ENCODE measurements at regions not wholly inside any gene's neighbourhood (a gene's known extent, or its start where the extent isn't known, plus 50 kb on each side); places are given as distances from the start of the nearest gene placed in this dataset.

- Mint-ChIP-seq H3K4me3 (no peak overlapping the region), H3K9me3 (no peaks in the 10 kb centered on the region), H3K4me1 (no peaks in the 10 kb centered on the region), H3K36me3 (ENCODE audit: low read depth) (no peaks in the 10 kb centered on the region), H3K27me3 (no peaks in the 10 kb centered on the region), H3K27ac (no peak overlapping the region)
- intact Hi-C loops (cut with micrococcal nuclease), result no loop called here
- no peak for DNase-seq
Measured at GRCh38 chr12:115712676-115713075, 564.8 kb downstream of the MED13L start.

DNA sequence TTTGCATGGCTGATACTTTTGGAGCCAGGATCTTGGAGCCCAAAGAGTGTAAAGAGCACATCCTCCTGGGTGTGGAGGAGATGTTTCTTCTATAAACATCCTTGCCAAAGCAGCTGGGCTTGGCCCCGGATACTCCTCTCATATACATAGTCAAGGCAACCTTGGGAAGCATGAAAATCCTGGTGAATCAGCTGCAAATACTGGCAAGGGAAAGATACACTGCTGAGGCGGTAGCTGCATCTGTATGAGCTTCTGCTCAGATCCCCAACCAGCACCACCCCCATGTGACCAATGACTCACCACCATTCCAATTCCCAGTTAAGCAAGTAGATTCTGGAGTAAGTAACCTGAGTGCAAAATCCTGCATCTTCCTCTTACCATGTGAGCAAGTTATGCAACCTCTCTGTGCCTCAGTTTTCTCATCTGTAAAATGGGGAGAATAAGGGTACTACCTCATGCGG lies 567.4 kb downstream of the MED13L start:
- Mint-ChIP-seq H3K27ac (no peak overlapping the region), H3K4me1 (no peaks in the 10 kb centered on the region), H3K36me3 (ENCODE audit: low read depth) (no peaks in the 10 kb centered on the region), H3K4me3 (no peak overlapping the region), H3K27me3 (no peaks in the 10 kb centered on the region), H3K9me3 (no peaks in the 10 kb centered on the region)
- no peak for DNase-seq
- intact Hi-C loops (cut with micrococcal nuclease), result no loop called here

DNA sequence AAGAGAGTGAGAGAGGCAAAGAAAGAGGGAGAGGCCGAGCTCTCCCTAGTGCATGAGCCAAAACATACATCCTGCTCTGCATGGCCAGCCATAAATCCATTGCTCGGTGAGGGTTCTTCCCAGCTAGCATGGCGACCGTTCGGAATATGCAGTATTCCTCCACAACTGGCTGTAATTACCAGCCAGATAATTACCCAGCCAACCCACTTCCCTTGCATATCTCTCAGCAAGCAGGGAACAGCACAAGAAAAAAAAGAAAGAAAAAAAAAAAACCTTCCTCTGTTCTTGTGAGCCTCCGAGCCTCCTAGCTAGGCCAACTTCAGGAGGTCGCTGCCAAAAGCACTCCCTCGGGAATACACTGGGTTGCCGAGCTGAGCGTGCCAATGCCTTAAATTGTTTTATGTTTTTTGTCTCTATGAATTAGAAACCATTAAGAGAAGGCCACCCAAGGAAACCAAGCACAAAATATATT lies 567.9 kb downstream of the MED13L start:
- no peaks in the 10 kb centered on the region for H3K9me3 Mint-ChIP-seq
- H3K4me1 Mint-ChIP-seq, result no peaks in the 10 kb centered on the region
- H3K36me3 Mint-ChIP-seq (ENCODE audit: low read depth), result no peaks in the 10 kb centered on the region
- H3K27ac Mint-ChIP-seq, result no peak overlapping the region
- no peaks in the 10 kb centered on the region for H3K27me3 Mint-ChIP-seq
- intact Hi-C loops (cut with micrococcal nuclease), result no loop called here
- H3K4me3 Mint-ChIP-seq, result no peak overlapping the region
- no peak for DNase-seq

- DNase-seq, result no peak
- Mint-ChIP-seq H3K9me3 (no peaks in the 10 kb centered on the region), H3K27ac (no peak overlapping the region), H3K4me1 (no peaks in the 10 kb centered on the region), H3K27me3 (no peaks in the 10 kb centered on the region), H3K36me3 (ENCODE audit: low read depth) (no peaks in the 10 kb centered on the region), H3K4me3 (no peak overlapping the region)
- intact Hi-C loops (cut with micrococcal nuclease), result no loop called here
Measured at GRCh38 chr12:115708801-115709200, 568.7 kb downstream of the MED13L start.

- Mint-ChIP-seq H3K4me1 (no peaks in the 10 kb centered on the region), H3K4me3 (no peak overlapping the region), H3K36me3 (ENCODE audit: low read depth) (no peaks in the 10 kb centered on the region), H3K27me3 (no peaks in the 10 kb centered on the region), H3K27ac (no peak overlapping the region), H3K9me3 (peaks cover 4% of the 10 kb centered on the region)
- intact Hi-C loops (cut with micrococcal nuclease), result no loop called here
- DNase-seq, result no peak
Measured at GRCh38 chr12:115700896-115701465, 576.5 kb downstream of the MED13L start.

- no peak for DNase-seq
- H3K4me1 Mint-ChIP-seq, result no peaks in the 10 kb centered on the region
- no peaks in the 10 kb centered on the region for H3K36me3 Mint-ChIP-seq (ENCODE audit: low read depth)
- H3K9me3 Mint-ChIP-seq, result peaks cover 4% of the 10 kb centered on the region
- H3K27ac Mint-ChIP-seq, result no peak overlapping the region
- H3K27me3 Mint-ChIP-seq, result no peaks in the 10 kb centered on the region
- intact Hi-C loops (cut with micrococcal nuclease), result no loop called here
- H3K4me3 Mint-ChIP-seq, result no peak overlapping the region
Measured at GRCh38 chr12:115700081-115700480, 577.4 kb downstream of the MED13L start.

DNA sequence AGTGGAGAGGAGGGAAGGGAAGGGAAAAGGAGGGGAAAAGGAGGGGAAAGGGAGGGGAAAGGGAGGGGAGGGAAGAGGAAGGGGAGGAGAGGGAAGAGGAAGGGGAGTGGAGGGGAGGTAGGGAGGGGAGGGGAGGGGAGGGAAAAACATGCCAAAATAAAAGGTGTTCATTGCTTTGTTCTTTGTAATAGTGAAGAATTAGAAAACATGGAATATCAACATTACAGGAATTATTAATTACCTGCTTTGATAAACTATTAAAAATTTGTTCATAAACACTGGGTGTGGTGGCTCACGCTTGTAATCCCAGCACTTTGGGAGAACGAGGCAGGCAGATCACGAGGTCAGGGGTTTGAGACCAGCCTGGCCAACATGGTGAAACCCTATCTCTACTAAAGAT lies 579.2 kb downstream of the MED13L start:
- H3K9me3 Mint-ChIP-seq, result peaks cover 4% of the 10 kb centered on the region
- DNase-seq, result no peak
- H3K27me3 Mint-ChIP-seq, result no peaks in the 10 kb centered on the region
- H3K4me3 Mint-ChIP-seq, result no peak overlapping the region
- no peaks in the 10 kb centered on the region for H3K36me3 Mint-ChIP-seq (ENCODE audit: low read depth)
- no peak overlapping the region for H3K27ac Mint-ChIP-seq
- intact Hi-C loops (cut with micrococcal nuclease), result no loop called here
- no peaks in the 10 kb centered on the region for H3K4me1 Mint-ChIP-seq

DNA sequence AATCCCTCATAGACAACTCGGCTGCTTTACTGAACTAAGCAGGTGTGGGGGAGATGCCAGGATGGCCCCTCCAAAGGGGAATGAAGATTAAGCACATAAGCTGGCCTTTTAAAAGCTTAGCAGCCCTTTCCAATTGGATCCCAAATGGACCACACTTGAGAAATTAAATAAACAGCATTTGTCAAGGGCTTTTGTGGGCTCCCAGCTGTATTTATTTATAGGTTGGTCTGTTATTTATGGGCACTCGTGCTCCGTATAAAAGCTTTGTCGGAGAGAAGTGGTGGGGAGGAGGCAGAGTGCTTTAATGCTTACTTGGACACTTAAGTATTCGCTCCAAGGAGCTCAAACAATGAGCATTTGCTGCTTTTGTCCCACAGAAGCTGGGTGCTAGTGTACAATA lies 580.2 kb downstream of the MED13L start:
- H3K27ac Mint-ChIP-seq, result no peak overlapping the region
- no peak overlapping the region for H3K4me3 Mint-ChIP-seq
- intact Hi-C loops (cut with micrococcal nuclease), result no loop called here
- no peak for DNase-seq
- peaks cover 4% of the 10 kb centered on the region for H3K9me3 Mint-ChIP-seq
- H3K27me3 Mint-ChIP-seq, result no peaks in the 10 kb centered on the region
- no peaks in the 10 kb centered on the region for H3K4me1 Mint-ChIP-seq
- H3K36me3 Mint-ChIP-seq (ENCODE audit: low read depth), result no peaks in the 10 kb centered on the region

GRCh38 chr12:115694564-115694963 lies 582.9 kb downstream of the MED13L start:
- Mint-ChIP-seq H3K4me1 (no peaks in the 10 kb centered on the region), H3K9me3 (no peaks in the 10 kb centered on the region), H3K36me3 (ENCODE audit: low read depth) (no peaks in the 10 kb centered on the region), H3K27ac (no peak overlapping the region), H3K27me3 (no peaks in the 10 kb centered on the region), H3K4me3 (no peak overlapping the region)
- intact Hi-C loops (cut with micrococcal nuclease), result no loop called here
- no peak for DNase-seq

DNA sequence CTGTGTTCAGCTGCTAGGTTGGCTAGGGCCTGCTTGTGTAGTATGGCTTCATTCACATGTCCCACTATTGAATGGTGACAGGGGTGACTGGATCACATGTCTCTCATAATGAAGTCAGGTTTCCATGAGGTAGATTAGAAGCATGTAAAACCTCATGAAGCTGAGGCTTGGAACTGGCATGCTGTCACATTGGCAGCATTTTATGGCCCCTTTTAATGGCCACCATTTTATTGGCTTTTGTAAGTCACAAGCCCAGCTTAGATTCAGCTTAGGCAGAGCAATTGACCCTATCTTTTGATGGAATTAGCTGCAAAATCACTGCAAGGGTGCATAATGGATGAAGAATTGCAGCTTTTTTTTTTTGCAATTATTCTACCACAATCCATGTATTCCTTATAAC lies 583.5 kb downstream of the MED13L start:
- H3K4me3 Mint-ChIP-seq, result no peak overlapping the region
- DNase-seq, result no peak
- H3K4me1 Mint-ChIP-seq, result no peaks in the 10 kb centered on the region
- H3K36me3 Mint-ChIP-seq (ENCODE audit: low read depth), result no peaks in the 10 kb centered on the region
- intact Hi-C loops (cut with micrococcal nuclease), result no loop called here
- H3K9me3 Mint-ChIP-seq, result no peaks in the 10 kb centered on the region
- H3K27ac Mint-ChIP-seq, result no peak overlapping the region
- H3K27me3 Mint-ChIP-seq, result no peaks in the 10 kb centered on the region

GRCh38 chr12:115691123-115691522 lies 586.4 kb downstream of the MED13L start:
- H3K36me3 Mint-ChIP-seq (ENCODE audit: low read depth), result no peaks in the 10 kb centered on the region
- no peaks in the 10 kb centered on the region for H3K27me3 Mint-ChIP-seq
- no peak for DNase-seq
- intact Hi-C loops (cut with micrococcal nuclease), result no loop called here
- H3K9me3 Mint-ChIP-seq, result no peaks in the 10 kb centered on the region
- H3K4me3 Mint-ChIP-seq, result no peak overlapping the region
- no peaks in the 10 kb centered on the region for H3K4me1 Mint-ChIP-seq
- H3K27ac Mint-ChIP-seq, result no peak overlapping the region

DNA sequence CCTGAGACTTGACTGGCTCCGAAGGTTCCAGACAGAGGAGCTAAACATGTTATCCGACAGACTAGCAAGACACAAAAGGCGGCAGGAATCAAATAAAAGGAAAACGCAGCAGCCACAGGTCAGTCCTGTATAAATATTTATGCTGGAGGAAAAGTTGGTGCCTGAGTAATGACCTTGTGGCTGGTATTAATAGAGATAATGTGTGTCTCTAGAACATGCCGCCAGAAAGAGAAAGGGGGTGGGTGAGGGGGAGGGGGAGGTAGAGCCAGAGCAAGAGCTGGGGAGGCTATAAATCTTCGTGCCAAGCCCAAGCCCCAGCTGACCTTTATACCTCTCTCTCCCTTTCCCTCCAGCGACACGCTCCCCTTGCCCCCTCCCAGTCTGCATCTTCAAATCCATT lies 590.4 kb downstream of the MED13L start:
- DNase-seq, result no peak
- H3K9me3 Mint-ChIP-seq, result no peaks in the 10 kb centered on the region
- no peak overlapping the region for H3K27ac Mint-ChIP-seq
- no peaks in the 10 kb centered on the region for H3K4me1 Mint-ChIP-seq
- no peak overlapping the region for H3K4me3 Mint-ChIP-seq
- H3K27me3 Mint-ChIP-seq, result no peaks in the 10 kb centered on the region
- no peaks in the 10 kb centered on the region for H3K36me3 Mint-ChIP-seq (ENCODE audit: low read depth)
- intact Hi-C loops (cut with micrococcal nuclease), result no loop called here

DNA sequence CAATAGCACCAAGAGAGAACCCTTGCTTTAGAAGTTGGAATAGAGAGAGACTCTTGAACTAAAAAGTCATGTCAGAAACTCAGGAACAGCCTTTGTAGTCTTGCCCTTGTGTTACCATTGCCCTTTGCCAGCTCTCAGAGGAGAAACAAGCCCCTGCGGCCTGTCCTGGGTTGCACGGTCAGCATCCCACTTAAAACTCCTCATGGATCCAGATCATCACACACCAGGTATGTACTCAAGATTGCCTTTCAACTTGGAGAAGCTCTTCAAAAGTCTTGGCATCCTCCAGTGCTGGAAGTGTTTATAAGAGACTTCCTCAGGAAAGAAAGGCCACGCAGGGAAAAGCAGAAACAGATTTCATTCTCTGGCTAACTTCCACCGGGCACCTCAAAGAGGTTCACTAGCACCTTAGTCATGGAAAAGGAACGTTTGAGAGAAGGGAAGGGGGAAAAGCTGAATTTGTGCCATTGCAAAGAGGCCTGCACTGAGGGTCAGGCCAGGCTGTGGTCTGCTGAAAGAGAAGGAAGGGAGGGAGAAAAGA lies 594.2 kb downstream of the MED13L start:
- Mint-ChIP-seq H3K9me3 (no peaks in the 10 kb centered on the region), H3K27ac (no peak overlapping the region), H3K4me1 (no peaks in the 10 kb centered on the region), H3K27me3 (no peaks in the 10 kb centered on the region), H3K4me3 (no peak overlapping the region), H3K36me3 (ENCODE audit: low read depth) (no peaks in the 10 kb centered on the region)
- intact Hi-C loops (cut with micrococcal nuclease), result no loop called here
- no peak for DNase-seq

DNA sequence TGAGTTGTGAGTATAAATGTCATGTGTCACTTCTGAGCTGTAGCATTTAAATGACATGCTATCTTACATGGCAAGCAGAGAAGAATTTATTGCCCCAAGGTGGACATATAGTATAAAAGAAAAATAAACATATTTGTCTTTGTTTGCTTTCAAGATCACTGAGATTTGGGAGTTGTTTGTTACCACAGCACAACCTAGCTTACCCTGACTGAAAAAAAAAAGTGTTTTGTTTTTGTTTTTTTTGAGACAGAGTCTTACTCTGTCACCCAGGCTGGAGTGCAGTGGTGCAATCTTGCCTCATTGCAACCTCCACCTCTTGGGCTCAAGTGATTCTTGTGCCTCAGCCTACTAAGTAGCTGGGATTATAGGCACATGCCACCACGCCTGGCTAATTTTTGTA lies 596.5 kb downstream of the MED13L start:
- Mint-ChIP-seq H3K4me1 (no peaks in the 10 kb centered on the region), H3K36me3 (ENCODE audit: low read depth) (no peaks in the 10 kb centered on the region), H3K9me3 (no peaks in the 10 kb centered on the region), H3K4me3 (no peak overlapping the region), H3K27ac (no peak overlapping the region), H3K27me3 (no peaks in the 10 kb centered on the region)
- intact Hi-C loops (cut with micrococcal nuclease), result no loop called here
- DNase-seq, result no peak

GRCh38 chr12:115672506-115673080 lies 604.9 kb downstream of the MED13L start:
- Mint-ChIP-seq H3K4me3 (no peak overlapping the region), H3K36me3 (ENCODE audit: low read depth) (no peaks in the 10 kb centered on the region)
- intact Hi-C loops (cut with micrococcal nuclease), result no loop called here

More at GRCh38 chr12:115672506-115673080, 604.9 kb downstream of the MED13L start:
- Mint-ChIP-seq H3K27me3 (no peaks in the 10 kb centered on the region), H3K4me1 (no peaks in the 10 kb centered on the region), H3K9me3 (no peaks in the 10 kb centered on the region), H3K27ac (no peak overlapping the region)
- DNase-seq, result no peak

Data from activated CD4-positive, alpha-beta T cell treated with anti-CD3 and anti-CD28 coated beads, Interleukin-2, amount 10 ng/mL, durations not matched to agents 24 days and 14 days (primary cell).